MCF 10A (cell line): ENCODE measurements at regions not wholly inside any gene's neighbourhood (a gene's known extent, or its start where the extent isn't known, plus 50 kb on each side); places are given as distances from the start of the nearest gene placed in this dataset.

ENCODE experiments used
- BruUV-seq: library from RNA; stranded (reverse); fragments of 400-500 nt; replicated peaks from 2 replicates; lab custom pipeline; 2021; lab: Mats Ljungman, UMichigan
- CTCF ChIA-PET: fragments of 300-600 bp; sonication (Branson Sonifier 250); formaldehyde crosslinking; extraction: SDS; loops from one replicate; lab custom pipeline; 2021; ENCODE audit warnings: antibody characterized with exemption, inconsistent platforms; lab: Yijun Ruan, JAX
- POLR2A ChIA-PET: fragments of 300-600, 350-650 bp; sonication (Branson Sonifier 250); formaldehyde crosslinking; extraction: SDS; loops from one replicate; lab custom pipeline; 2020; ENCODE audit warnings: antibody characterized with exemption, inconsistent platforms; lab: Yijun Ruan, JAX
- DNase-seq: peaks from one replicate; pipeline ENCODE4 v3.0.0-alpha.2; 2018; ENCODE audit not compliant: unreplicated experiment
- H3K27ac Mint-ChIP-seq: one replicate; pipeline ENCODE4 v1.8.0; 2022; ENCODE audit warnings: mild to moderate bottlenecking, low read depth, mixed read lengths; ENCODE audit not compliant: unreplicated experiment
- H3K27me3 Mint-ChIP-seq: one replicate; pipeline ENCODE4 v1.8.0; 2022; ENCODE audit warnings: mixed read lengths; ENCODE audit not compliant: insufficient read depth, unreplicated experiment
- H3K36me3 Mint-ChIP-seq: one replicate; pipeline ENCODE4 v1.8.0; 2022; ENCODE audit warnings: mild to moderate bottlenecking, moderate library complexity, mixed read lengths; ENCODE audit not compliant: insufficient read depth, unreplicated experiment
- H3K4me1 Mint-ChIP-seq: one replicate; pipeline ENCODE4 v1.8.0; 2022; ENCODE audit warnings: mixed read lengths; ENCODE audit not compliant: insufficient read depth, unreplicated experiment
- H3K4me3 Mint-ChIP-seq: one replicate; pipeline ENCODE4 v1.8.0; 2022; ENCODE audit warnings: mild to moderate bottlenecking, moderate library complexity, mixed read lengths; ENCODE audit not compliant: unreplicated experiment
- H3K9me3 Mint-ChIP-seq: one replicate; pipeline ENCODE4 v1.8.0; 2022; ENCODE audit warnings: mixed read lengths; ENCODE audit not compliant: unreplicated experiment
- intact Hi-C: fragments of 100-400 bp; cut with micrococcal nuclease; formaldehyde crosslinking; loops from 2 replicates; pipeline ENCODE4 v1.14.1; 2022
- TF ChIP-seq, protein P1 (sequence below): fragments of 200-600 bp; IDR thresholded peaks from one replicate; pipeline ENCODE4 v1.8.0; 2022; ENCODE audit warnings: antibody characterized with exemption, mild to moderate bottlenecking; ENCODE audit not compliant: unreplicated experiment

DNA sequence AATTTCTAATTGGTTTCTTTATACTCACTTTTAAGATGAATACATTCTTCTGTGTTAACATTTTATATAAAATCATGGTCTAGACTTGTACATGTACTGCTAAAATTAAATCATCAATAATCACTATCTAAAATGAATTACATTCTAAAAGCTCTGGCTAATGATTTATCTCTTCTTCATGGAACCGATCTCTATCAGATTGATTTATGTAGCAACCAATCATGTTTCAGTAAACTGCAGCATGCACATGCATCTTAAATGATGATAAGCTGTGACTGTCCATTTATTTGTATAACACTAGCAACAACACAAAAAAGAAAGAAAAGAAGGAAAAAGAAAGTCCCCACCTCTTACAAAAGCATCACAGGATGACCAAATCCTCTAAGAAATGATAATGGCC is 669.2 kb downstream of the NR2F1-AS1 start:
- POLR2A ChIA-PET = no interaction called here
- no peaks in the 10 kb centered on the region for H3K27me3 Mint-ChIP-seq
- CTCF ChIA-PET = interaction anchor here (0.6 to 1.5 kb wide), 2 partner anchors 10 to 492 kb away, joined by 3 read pairs; no protein-coding TSS in a partner anchor

DNA sequence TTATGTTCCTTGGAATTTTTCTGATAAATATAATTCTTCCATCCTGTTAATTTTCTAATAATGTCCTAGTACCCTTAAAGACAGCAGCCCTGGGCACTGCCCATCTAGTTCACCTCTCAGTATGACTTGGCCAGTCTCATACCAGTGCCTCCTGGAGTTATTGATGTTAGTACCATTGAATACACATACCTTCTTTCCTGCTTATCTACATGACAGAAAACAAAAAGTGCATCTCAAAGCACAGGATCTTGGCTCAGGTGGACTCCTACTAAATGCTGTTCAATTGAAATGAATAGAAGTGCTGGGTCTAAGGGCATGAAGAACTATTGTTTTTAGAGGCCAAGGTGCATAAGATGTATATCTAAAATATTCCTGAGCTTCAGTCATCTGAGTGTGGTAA is 669.7 kb downstream of the NR2F1-AS1 start:
- Mint-ChIP-seq H3K4me3 (no peak overlapping the region), H3K9me3 (no peaks in the 10 kb centered on the region), H3K4me1 (peaks cover 6% of the 10 kb centered on the region), H3K36me3 (no peaks in the 10 kb centered on the region), H3K27ac (no peak overlapping the region), H3K27me3 (no peaks in the 10 kb centered on the region)
- TF ChIP-seq, protein P1, sequence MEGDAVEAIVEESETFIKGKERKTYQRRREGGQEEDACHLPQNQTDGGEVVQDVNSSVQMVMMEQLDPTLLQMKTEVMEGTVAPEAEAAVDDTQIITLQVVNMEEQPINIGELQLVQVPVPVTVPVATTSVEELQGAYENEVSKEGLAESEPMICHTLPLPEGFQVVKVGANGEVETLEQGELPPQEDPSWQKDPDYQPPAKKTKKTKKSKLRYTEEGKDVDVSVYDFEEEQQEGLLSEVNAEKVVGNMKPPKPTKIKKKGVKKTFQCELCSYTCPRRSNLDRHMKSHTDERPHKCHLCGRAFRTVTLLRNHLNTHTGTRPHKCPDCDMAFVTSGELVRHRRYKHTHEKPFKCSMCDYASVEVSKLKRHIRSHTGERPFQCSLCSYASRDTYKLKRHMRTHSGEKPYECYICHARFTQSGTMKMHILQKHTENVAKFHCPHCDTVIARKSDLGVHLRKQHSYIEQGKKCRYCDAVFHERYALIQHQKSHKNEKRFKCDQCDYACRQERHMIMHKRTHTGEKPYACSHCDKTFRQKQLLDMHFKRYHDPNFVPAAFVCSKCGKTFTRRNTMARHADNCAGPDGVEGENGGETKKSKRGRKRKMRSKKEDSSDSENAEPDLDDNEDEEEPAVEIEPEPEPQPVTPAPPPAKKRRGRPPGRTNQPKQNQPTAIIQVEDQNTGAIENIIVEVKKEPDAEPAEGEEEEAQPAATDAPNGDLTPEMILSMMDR = no peak
- ChIA-PET POLR2A (no interaction called here), CTCF (no interaction called here)
- no TSS peak for BruUV-seq
- intact Hi-C loops = loop anchor here (10.0 kb wide), 1 partner anchor 884 kb away; no protein-coding TSS in a partner anchor
- DNase-seq = no peak

More for the DNA sequence above, 669.2 kb downstream of the NR2F1-AS1 start:
- Mint-ChIP-seq H3K36me3 (no peaks in the 10 kb centered on the region), H3K4me3 (no peak overlapping the region), H3K9me3 (no peaks in the 10 kb centered on the region), H3K4me1 (peaks cover 6% of the 10 kb centered on the region), H3K27ac (no peak overlapping the region)
- DNase-seq = no peak
- intact Hi-C loops = loop anchor here (10.0 kb wide), 1 partner anchor 883 kb away; no protein-coding TSS in a partner anchor
- TF ChIP-seq, protein P1 = no peak
- BruUV-seq = no TSS peak

GRCh38 chr5:92909602-92909962 is 671.4 kb downstream of the NR2F1-AS1 start:
- intact Hi-C loops = no loop called here

GRCh38 chr5:92908952-92909601 is 671.9 kb downstream of the NR2F1-AS1 start:
- no peak for DNase-seq
- H3K4me1 Mint-ChIP-seq = peaks cover 6% of the 10 kb centered on the region
- no TSS peak for BruUV-seq
- H3K27ac Mint-ChIP-seq = no peak overlapping the region
- ChIA-PET POLR2A (interaction anchor here (0.6 kb wide), 1 partner anchor 52 kb away, joined by 3 read pairs; no protein-coding TSS in a partner anchor), CTCF (interaction anchor here (0.6 to 1.8 kb wide), 12 partner anchors 9 to 1616 kb away, joined by 3 to 7 read pairs (median 3); no protein-coding TSS in a partner anchor)
- intact Hi-C loops = no loop called here
- no peaks in the 10 kb centered on the region for H3K27me3 Mint-ChIP-seq
- H3K4me3 Mint-ChIP-seq = no peak overlapping the region
- TF ChIP-seq, protein P1 = no peak
- H3K9me3 Mint-ChIP-seq = no peaks in the 10 kb centered on the region
- no peaks in the 10 kb centered on the region for H3K36me3 Mint-ChIP-seq

More at GRCh38 chr5:92909602-92909962, 671.4 kb downstream of the NR2F1-AS1 start:
- no peak for DNase-seq
- TF ChIP-seq, protein P1 = no peak
- ChIA-PET CTCF (interaction anchor here (0.6 to 1.8 kb wide), 10 partner anchors 9 to 1615 kb away, joined by 3 to 7 read pairs (median 3); no protein-coding TSS in a partner anchor), POLR2A (interaction anchor here (0.6 kb wide), 1 partner anchor 53 kb away, joined by 3 read pairs; no protein-coding TSS in a partner anchor)
- no TSS peak for BruUV-seq
- H3K27me3 Mint-ChIP-seq = no peaks in the 10 kb centered on the region
- peaks cover 6% of the 10 kb centered on the region for H3K4me1 Mint-ChIP-seq
- no peak overlapping the region for H3K4me3 Mint-ChIP-seq
- H3K9me3 Mint-ChIP-seq = no peaks in the 10 kb centered on the region
- no peak overlapping the region for H3K27ac Mint-ChIP-seq
- H3K36me3 Mint-ChIP-seq = no peaks in the 10 kb centered on the region
